ENCODE measurements at regions not wholly inside any gene's neighbourhood (a gene's known extent, or its start where the extent isn't known, plus 50 kb on each side); places are given as distances from the start of the nearest gene placed in this dataset.

DNA sequence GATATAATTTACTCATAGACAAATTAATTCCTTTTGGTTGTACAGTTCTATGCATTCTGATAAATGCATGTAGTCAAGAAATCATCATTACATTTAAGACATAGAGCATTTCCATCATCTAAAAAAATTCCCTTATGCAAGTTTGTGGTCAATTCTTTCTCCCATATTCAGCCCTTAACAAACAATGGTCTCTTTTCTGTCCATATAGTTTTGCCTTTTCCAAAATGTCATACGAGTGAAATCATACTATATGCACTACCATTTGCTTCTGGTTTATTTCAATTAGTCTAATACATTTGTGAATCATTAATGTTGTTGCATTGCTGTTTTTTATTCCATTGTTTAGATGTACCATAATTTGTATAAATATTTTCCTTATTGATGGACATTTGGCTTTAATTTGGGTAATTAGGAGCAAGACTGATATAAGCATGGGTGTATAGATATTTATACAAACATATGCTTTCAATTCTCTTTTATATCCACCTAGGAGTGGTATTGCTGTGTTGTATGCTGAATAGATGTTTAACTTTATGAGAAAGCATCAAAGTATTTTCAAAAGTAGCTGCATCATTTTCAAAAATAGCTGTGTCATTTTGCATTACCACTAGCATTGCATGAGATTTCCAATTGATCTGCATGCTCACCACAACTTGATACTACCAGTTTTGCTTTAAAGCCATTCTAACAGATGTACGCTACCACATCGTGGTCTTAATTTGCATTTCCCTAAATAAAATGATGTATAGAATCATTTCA lies 397.0 kb upstream of the ADAMTS5 start:
- H3K4me1 Mint-ChIP-seq, result peaks cover 8% of the 10 kb centered on the region
- no peak for DNase-seq (ENCODE audit: low spot score in 2 of 2, unreplicated experiment in 2 of 2)
- no peak overlapping the region for H3K27ac Mint-ChIP-seq
- TF ChIP-seq, protein P1, sequence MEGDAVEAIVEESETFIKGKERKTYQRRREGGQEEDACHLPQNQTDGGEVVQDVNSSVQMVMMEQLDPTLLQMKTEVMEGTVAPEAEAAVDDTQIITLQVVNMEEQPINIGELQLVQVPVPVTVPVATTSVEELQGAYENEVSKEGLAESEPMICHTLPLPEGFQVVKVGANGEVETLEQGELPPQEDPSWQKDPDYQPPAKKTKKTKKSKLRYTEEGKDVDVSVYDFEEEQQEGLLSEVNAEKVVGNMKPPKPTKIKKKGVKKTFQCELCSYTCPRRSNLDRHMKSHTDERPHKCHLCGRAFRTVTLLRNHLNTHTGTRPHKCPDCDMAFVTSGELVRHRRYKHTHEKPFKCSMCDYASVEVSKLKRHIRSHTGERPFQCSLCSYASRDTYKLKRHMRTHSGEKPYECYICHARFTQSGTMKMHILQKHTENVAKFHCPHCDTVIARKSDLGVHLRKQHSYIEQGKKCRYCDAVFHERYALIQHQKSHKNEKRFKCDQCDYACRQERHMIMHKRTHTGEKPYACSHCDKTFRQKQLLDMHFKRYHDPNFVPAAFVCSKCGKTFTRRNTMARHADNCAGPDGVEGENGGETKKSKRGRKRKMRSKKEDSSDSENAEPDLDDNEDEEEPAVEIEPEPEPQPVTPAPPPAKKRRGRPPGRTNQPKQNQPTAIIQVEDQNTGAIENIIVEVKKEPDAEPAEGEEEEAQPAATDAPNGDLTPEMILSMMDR (IDR thresholded peaks at IDR 0.05; ENCODE audit: unreplicated experiment), result no peak
- H3K4me3 Mint-ChIP-seq, result no peak overlapping the region
- no peaks in the 10 kb centered on the region for H3K27me3 Mint-ChIP-seq (ENCODE audit: low read depth)
- H3K36me3 Mint-ChIP-seq, result no peaks in the 10 kb centered on the region
- H3K9me3 Mint-ChIP-seq, result peaks cover 3% of the 10 kb centered on the region

DNA sequence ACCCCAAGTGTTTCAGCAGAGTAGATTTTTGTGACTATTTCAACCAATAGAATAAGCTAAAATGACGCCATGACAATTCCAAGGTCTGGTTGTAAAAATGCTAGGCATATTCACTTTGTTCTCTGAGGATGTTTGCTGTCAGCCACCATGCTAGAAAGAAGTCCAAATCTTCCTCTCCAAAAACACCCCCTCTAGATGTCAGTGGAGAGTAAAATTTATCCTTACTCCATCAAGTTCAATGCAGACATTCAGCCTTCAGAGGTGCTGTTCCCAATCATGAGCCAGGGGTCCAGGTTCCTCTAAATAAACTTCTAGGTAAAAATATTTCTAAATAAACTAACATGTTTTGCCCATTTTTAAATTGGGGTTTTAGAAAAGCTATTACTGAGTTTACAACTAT lies 395.4 kb upstream of the ADAMTS5 start:
- no peaks in the 10 kb centered on the region for H3K27me3 Mint-ChIP-seq (ENCODE audit: low read depth)
- peaks cover 14% of the 10 kb centered on the region for H3K9me3 Mint-ChIP-seq
- no peak overlapping the region for H3K27ac Mint-ChIP-seq
- no peak overlapping the region for H3K4me3 Mint-ChIP-seq
- no peak for DNase-seq (ENCODE audit: low spot score in 2 of 2, unreplicated experiment in 2 of 2)
- peaks cover 22% of the 10 kb centered on the region for H3K4me1 Mint-ChIP-seq
- no peaks in the 10 kb centered on the region for H3K36me3 Mint-ChIP-seq
- TF ChIP-seq, protein P1 (IDR thresholded peaks at IDR 0.05; ENCODE audit: unreplicated experiment), result no peak

DNA sequence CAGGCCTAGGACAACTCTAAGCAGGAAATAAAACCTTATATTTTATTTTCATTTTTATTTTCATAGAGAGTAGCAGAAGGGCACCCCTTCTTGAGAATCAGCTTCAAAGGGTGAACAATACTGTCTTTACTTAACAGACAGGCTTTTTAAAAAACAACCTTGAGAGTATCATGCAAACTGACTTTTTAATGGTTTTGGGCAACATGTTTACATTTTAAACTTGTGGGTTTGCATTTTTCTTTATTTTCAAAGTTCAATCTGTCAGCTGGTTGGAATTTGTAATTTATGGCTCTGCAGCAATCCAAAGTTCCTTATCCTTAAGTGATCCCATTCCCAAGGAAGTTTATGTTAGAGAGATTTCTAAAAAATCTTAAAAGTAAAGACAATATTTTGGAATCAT lies 392.3 kb upstream of the ADAMTS5 start:
- TF ChIP-seq, protein P1 (IDR thresholded peaks at IDR 0.05; ENCODE audit: unreplicated experiment), result no peak
- Mint-ChIP-seq H3K4me3 (no peak overlapping the region), H3K4me1 (peaks cover 22% of the 10 kb centered on the region), H3K9me3 (peaks cover 23% of the 10 kb centered on the region), H3K27ac (peak overlapping the region; percentile 36), H3K36me3 (no peaks in the 10 kb centered on the region), H3K27me3 (ENCODE audit: low read depth) (no peaks in the 10 kb centered on the region)
- no peak for DNase-seq (ENCODE audit: low spot score in 2 of 2, unreplicated experiment in 2 of 2)

DNA sequence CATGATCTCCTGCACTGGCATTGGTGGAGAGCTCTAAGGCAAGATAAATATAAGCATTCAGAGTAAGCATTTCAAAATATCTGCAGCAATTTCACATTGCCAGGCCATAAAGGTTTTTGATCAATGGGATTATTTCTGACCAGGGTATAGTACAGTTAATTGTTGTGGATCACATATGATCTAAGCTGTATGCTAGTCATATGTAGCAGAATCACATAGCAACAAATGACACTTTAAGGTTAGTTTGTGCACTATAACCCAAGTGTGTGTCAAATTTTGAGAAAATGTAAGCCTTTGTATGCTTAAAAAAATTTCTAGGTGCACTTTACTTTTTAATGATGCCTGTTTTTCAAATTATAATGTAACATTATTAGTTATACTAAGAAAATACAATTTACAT lies 386.0 kb upstream of the ADAMTS5 start:
- H3K4me3 Mint-ChIP-seq, result no peak overlapping the region
- H3K36me3 Mint-ChIP-seq, result no peaks in the 10 kb centered on the region
- no peak overlapping the region for H3K27ac Mint-ChIP-seq
- H3K4me1 Mint-ChIP-seq, result peaks cover 6% of the 10 kb centered on the region
- no peaks in the 10 kb centered on the region for H3K27me3 Mint-ChIP-seq (ENCODE audit: low read depth)
- no peak for DNase-seq (ENCODE audit: low spot score in 2 of 2, unreplicated experiment in 2 of 2)
- H3K9me3 Mint-ChIP-seq, result peaks cover 15% of the 10 kb centered on the region
- TF ChIP-seq, protein P1 (IDR thresholded peaks at IDR 0.05; ENCODE audit: unreplicated experiment), result no peak

DNA sequence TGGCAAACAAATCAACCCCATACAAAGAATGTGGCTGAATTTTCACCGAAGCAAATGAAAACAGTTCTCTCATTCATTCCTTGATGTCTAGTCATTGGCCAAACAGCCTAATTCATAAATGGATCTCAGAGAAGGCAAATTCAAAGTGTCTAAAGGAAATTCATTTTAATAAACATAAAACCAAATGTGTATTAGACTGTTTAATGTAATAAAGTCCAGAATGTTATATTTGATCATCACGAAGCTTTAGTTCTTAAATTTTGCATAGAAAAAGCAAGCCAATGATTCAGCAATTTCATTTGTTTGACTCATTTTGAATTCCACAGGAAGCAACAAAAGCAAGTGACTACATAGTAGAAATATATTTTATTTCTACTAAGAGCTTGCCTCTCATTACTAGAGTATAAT lies 379.2 kb upstream of the ADAMTS5 start:
- Mint-ChIP-seq H3K27me3 (ENCODE audit: low read depth) (no peaks in the 10 kb centered on the region), H3K4me1 (no peaks in the 10 kb centered on the region), H3K36me3 (no peaks in the 10 kb centered on the region), H3K9me3 (no peaks in the 10 kb centered on the region), H3K4me3 (no peak overlapping the region), H3K27ac (no peak overlapping the region)
- DNase-seq (ENCODE audit: low spot score in 2 of 2, unreplicated experiment in 2 of 2), result no peak
- TF ChIP-seq, protein P1 (IDR thresholded peaks at IDR 0.05; ENCODE audit: unreplicated experiment), result no peak

Measured in mesothelial cell of epicardium (in vitro differentiated cells).